Liver (tissue), 3 donors: ENCODE measurements at regions not wholly inside any gene's neighbourhood (a gene's known extent, or its start where the extent isn't known, plus 50 kb on each side); places are given as distances from the start of the nearest gene placed in this dataset.

Experiments
- FOXA1 ChIP-seq: IDR thresholded peaks from 2 replicates; pipeline ENCODE4 v1.6.1; 2016; ENCODE audit warnings: antibody characterized with exemption
- JUND ChIP-seq, 2 donors: IDR thresholded peaks; 2 replicates each; pipeline ENCODE4 v1.6.1; 2016; ENCODE audit warnings: antibody characterized with exemption in 2 of 2
- RXRA ChIP-seq, 2 donors: IDR thresholded peaks; 2 replicates each; pipeline ENCODE4 v1.6.1; 2017 to 2018; ENCODE audit warnings: antibody characterized with exemption in 2 of 2, mild to moderate bottlenecking in 1 of 2
- TAF1 ChIP-seq: conservative IDR thresholded peaks from 2 replicates; pipeline ENCODE4 v1.6.1; 2016; ENCODE audit warnings: antibody characterized with exemption, mild to moderate bottlenecking
- YY1 ChIP-seq: IDR thresholded peaks from 2 replicates; pipeline ENCODE4 v1.6.1; 2016; ENCODE audit warnings: antibody characterized with exemption, mild to moderate bottlenecking
- TF ChIP-seq, protein P1 (sequence below): fragments of 150-350 bp; IDR thresholded peaks from 2 replicates; pipeline ENCODE4 v1.5.1; 2017; ENCODE audit warnings: improper control_type of control experiment, low read depth, low read length; ENCODE audit not compliant: missing input control
- TF ChIP-seq, protein P2 (sequence below): IDR thresholded peaks from 2 replicates; pipeline ENCODE4 v1.6.1; 2016; ENCODE audit warnings: antibody characterized with exemption
- donor health status: healthy.
- donor health status: healthy.

DNA sequence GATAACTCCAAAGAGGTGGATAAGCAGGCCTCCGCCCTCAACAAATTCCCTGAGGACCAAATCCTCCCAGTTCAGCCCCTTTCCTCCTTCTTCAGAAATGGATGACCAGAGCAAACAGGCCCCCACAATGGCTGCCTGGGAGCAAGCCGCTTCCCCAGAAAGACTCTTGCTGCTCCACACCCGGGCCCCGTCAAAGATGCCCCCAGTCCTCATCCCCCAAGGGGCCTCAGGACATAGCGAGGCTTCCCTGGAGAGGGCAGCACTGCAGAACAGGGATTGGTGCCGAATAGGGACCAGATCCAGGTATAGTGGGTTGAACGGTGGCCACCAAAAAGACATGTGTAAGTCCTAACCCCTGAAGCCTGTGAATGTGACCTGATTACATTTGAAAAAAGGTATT, 502.3 kb downstream of the SHQ1 start:
- TF ChIP-seq, protein P1, sequence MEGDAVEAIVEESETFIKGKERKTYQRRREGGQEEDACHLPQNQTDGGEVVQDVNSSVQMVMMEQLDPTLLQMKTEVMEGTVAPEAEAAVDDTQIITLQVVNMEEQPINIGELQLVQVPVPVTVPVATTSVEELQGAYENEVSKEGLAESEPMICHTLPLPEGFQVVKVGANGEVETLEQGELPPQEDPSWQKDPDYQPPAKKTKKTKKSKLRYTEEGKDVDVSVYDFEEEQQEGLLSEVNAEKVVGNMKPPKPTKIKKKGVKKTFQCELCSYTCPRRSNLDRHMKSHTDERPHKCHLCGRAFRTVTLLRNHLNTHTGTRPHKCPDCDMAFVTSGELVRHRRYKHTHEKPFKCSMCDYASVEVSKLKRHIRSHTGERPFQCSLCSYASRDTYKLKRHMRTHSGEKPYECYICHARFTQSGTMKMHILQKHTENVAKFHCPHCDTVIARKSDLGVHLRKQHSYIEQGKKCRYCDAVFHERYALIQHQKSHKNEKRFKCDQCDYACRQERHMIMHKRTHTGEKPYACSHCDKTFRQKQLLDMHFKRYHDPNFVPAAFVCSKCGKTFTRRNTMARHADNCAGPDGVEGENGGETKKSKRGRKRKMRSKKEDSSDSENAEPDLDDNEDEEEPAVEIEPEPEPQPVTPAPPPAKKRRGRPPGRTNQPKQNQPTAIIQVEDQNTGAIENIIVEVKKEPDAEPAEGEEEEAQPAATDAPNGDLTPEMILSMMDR: no peak
- TF ChIP-seq JUND (IDR thresholded peaks at IDR 0.05) (no peak), TAF1 (no peak), YY1 (no peak), FOXA1 (no peak), RXRA (IDR thresholded peaks at IDR 0.05) (no peak)
- TF ChIP-seq, protein P2, sequence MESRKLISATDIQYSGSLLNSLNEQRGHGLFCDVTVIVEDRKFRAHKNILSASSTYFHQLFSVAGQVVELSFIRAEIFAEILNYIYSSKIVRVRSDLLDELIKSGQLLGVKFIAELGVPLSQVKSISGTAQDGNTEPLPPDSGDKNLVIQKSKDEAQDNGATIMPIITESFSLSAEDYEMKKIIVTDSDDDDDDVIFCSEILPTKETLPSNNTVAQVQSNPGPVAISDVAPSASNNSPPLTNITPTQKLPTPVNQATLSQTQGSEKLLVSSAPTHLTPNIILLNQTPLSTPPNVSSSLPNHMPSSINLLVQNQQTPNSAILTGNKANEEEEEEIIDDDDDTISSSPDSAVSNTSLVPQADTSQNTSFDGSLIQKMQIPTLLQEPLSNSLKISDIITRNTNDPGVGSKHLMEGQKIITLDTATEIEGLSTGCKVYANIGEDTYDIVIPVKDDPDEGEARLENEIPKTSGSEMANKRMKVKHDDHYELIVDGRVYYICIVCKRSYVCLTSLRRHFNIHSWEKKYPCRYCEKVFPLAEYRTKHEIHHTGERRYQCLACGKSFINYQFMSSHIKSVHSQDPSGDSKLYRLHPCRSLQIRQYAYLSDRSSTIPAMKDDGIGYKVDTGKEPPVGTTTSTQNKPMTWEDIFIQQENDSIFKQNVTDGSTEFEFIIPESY: no peak
